Panc1 (cell line): ENCODE measurements at regions not wholly inside any gene's neighbourhood (a gene's known extent, or its start where the extent isn't known, plus 50 kb on each side); places are given as distances from the start of the nearest gene placed in this dataset.

Experiments
- ATAC-seq: fragments of 200-7000 bp; cut with Tn5 transposase; 2 replicates; pipeline ENCODE4 v1.9.1; 2020; ENCODE audit warnings: mild to moderate bottlenecking, moderate library complexity
- BruUV-seq: library from RNA; stranded (reverse); fragments of 400-500 nt; replicated peaks from 2 replicates; lab custom pipeline; 2021; lab: Mats Ljungman, UMichigan
- CTCF ChIA-PET: fragments of 300-600 bp; sonication (Branson Sonifier 250); formaldehyde crosslinking; loops from one replicate; lab custom pipeline; 2022; ENCODE audit warnings: antibody characterized with exemption; lab: Charles Lee
- POLR2A ChIA-PET: fragments of 300-600 bp; sonication (Branson Sonifier 250); formaldehyde crosslinking; loops from one replicate; lab custom pipeline; 2022; ENCODE audit warnings: antibody characterized with exemption; lab: Charles Lee
- DNase-seq: peaks from one replicate; pipeline ENCODE4 v3.0.0-alpha.2; 2010; ENCODE audit warnings: low read depth, low spot score
- H3K27ac ChIP-seq: 2 replicates; pipeline ENCODE4 v1.5.1; 2011; ENCODE audit warnings: mild to moderate bottlenecking, low read length, inconsistent platforms
- H3K27me3 ChIP-seq: fragments of 200-500 bp; sonication (Bioruptor generic); 2 replicates; pipeline ENCODE4 v1.6.0; 2014; ENCODE audit warnings: low read length, inconsistent platforms; ENCODE audit not compliant: control insufficient read depth, insufficient read depth
- H3K36me3 ChIP-seq: fragments of 200-500 bp; sonication (Bioruptor generic); 2 replicates; pipeline ENCODE4 v1.5.1; 2014; ENCODE audit warnings: inconsistent platforms, mild to moderate bottlenecking, low read length, moderate library complexity; ENCODE audit not compliant: control insufficient read depth, insufficient read depth
- H3K4me1 ChIP-seq: 2 replicates; pipeline ENCODE4 v1.5.1; 2011; ENCODE audit warnings: inconsistent platforms, mild to moderate bottlenecking, low read length, moderate library complexity; ENCODE audit not compliant: control insufficient read depth, insufficient read depth
- H3K4me3 ChIP-seq, 2 experiments: 2 replicates each; pipeline ENCODE4 v1.5.1; 2011 to 2012; ENCODE audit warnings: low read depth in 2 of 2, low read length in 2 of 2, mild to moderate bottlenecking in 2 of 2, inconsistent platforms in 1 of 2, moderate library complexity in 1 of 2
- H3K9me3 ChIP-seq: fragments of 200-500 bp; sonication (Bioruptor generic); 2 replicates; pipeline ENCODE4 v1.5.1; 2014; ENCODE audit warnings: low read depth, mild to moderate bottlenecking, inconsistent platforms, low read length, moderate library complexity; ENCODE audit not compliant: control insufficient read depth, insufficient read depth
- CTCF ChIP-seq: fragments of 450-650 bp; IDR thresholded peaks from 2 replicates; pipeline ENCODE4 v1.5.1; 2017; ENCODE audit warnings: mild to moderate bottlenecking
- POLR2AphosphoS5 ChIP-seq: IDR thresholded peaks from 2 replicates; pipeline ENCODE4 v1.6.1; 2012; ENCODE audit warnings: mild to moderate bottlenecking, low read depth, low read length, moderate library complexity
- REST ChIP-seq, 2 experiments: IDR thresholded peaks; 2 replicates each; pipeline ENCODE4 v1.6.1; 2011 to 2012; ENCODE audit warnings: low read depth in 2 of 2, control low read depth in 1 of 2, low read length in 1 of 2, mild to moderate bottlenecking in 1 of 2, moderate library complexity in 1 of 2; ENCODE audit not compliant: insufficient read depth in 1 of 2
- SIN3A ChIP-seq: IDR thresholded peaks from 2 replicates; pipeline ENCODE4 v1.6.1; 2012; ENCODE audit warnings: low read depth, mild to moderate bottlenecking, low read length, moderate library complexity, borderline replicate concordance; ENCODE audit not compliant: insufficient read depth
- TCF7L2 ChIP-seq: IDR thresholded peaks from 2 replicates; pipeline ENCODE4 v1.6.1; 2011; ENCODE audit warnings: mild to moderate bottlenecking, low read depth, low read length, inconsistent platforms
- in situ Hi-C: cut with HindIII; loops from 2 replicates; pipeline ENCODE4 v1.10.0; 2016; ENCODE audit warnings: low sequenced_read_pairs, low pct_unique_long_range_greater_than_20kb
- intact Hi-C: fragments of 100-400 bp; cut with micrococcal nuclease; formaldehyde crosslinking; loops from one replicate; pipeline ENCODE4 v1.10.0; 2022; ENCODE audit not compliant: unreplicated experiment

- DNase-seq (peak; percentile 54), ATAC-seq (peak; percentile 85)
- Histone ChIP-seq H3K4me1 (no peaks in the 10 kb centered on the region), H3K27me3 (no peaks in the 10 kb centered on the region; the same call in none of the 2 replicates), H3K27ac (no peak overlapping the region), H3K4me3 (no peak overlapping the region), H3K9me3 (no peaks in the 10 kb centered on the region), H3K36me3 (no peaks in the 10 kb centered on the region)
- POLR2A ChIA-PET = no interaction called here
- no TSS peak for BruUV-seq
- in situ Hi-C loops (no loop called here), intact Hi-C loops (loop anchor here (5.0 kb wide), 2 partner anchors 491 to 906 kb away; no protein-coding TSS in a partner anchor)
- CTCF ChIA-PET = interaction anchor here (0.5 to 1.5 kb wide), 13 partner anchors 13 to 605 kb away, joined by 3 to 8 read pairs (median 4); no protein-coding TSS in a partner anchor
- TF ChIP-seq CTCF = peak; percentile 91
- TF ChIP-seq TCF7L2 = no peak
Measured at GRCh38 chr5:66306105-66306843, 162.2 kb downstream of the SREK1 start.

- H3K4me3 ChIP-seq = no peak overlapping the region
- CTCF ChIA-PET = interaction anchor here (1.0 to 1.5 kb wide), 6 partner anchors 12 to 459 kb away, joined by 3 to 7 read pairs (median 6); no protein-coding TSS in a partner anchor
- no peak overlapping the region for H3K27ac ChIP-seq
- intact Hi-C loops = loop anchor here (1.0 to 5.0 kb wide), 3 partner anchors 450 to 905 kb away; no protein-coding TSS in a partner anchor
- DNase-seq = no peak
- POLR2A ChIA-PET = no interaction called here
- no peaks in the 10 kb centered on the region for H3K4me1 ChIP-seq
- H3K36me3 ChIP-seq = no peaks in the 10 kb centered on the region
- H3K9me3 ChIP-seq = no peaks in the 10 kb centered on the region
- ATAC-seq = no peak
- no peaks in the 10 kb centered on the region; the same call in none of the 2 replicates for H3K27me3 ChIP-seq
- no TSS peak for BruUV-seq
- in situ Hi-C loops = no loop called here
- no peak for TF ChIP-seq SIN3A
- TF ChIP-seq REST (IDR thresholded peaks at IDR 0.05; ENCODE audit: insufficient read depth in 1 of 2, low read depth in 2 of 2, low read length in 1 of 2) = no peak
- TF ChIP-seq POLR2AphosphoS5 = no peak
- TF ChIP-seq TCF7L2 = no peak
- TF ChIP-seq CTCF = no peak
Measured at GRCh38 chr5:66306844-66307315, 162.8 kb downstream of the SREK1 start.
